ENCODE measurements at regions not wholly inside any gene's neighbourhood (a gene's known extent, or its start where the extent isn't known, plus 50 kb on each side); places are given as distances from the start of the nearest gene placed in this dataset.
"Not testable (repeated sequence)": the region's sequence is repeated elsewhere in the genome, so short reads cannot be mapped to it uniquely, and the experiment has no call there.

- H2BK120ac ChIP-seq (ENCODE audit: insufficient read depth, low read length, poor library complexity); H4K8ac ChIP-seq (ENCODE audit: low read depth, low read length); H3K27ac ChIP-seq (ENCODE audit: low read depth, low read length); H2BK5ac ChIP-seq (ENCODE audit: low read depth, low read length, poor library complexity); H3K23ac ChIP-seq (ENCODE audit: low read length); H3K9ac ChIP-seq (ENCODE audit: low read length); H3K4me3 ChIP-seq (ENCODE audit: low read depth, low read length); H4K91ac ChIP-seq (ENCODE audit: low read depth, low read length); H2BK12ac ChIP-seq (ENCODE audit: low read length); H3K36me3 ChIP-seq (ENCODE audit: control insufficient read depth in 1 of 2, insufficient read depth in 2 of 2, low read length in 2 of 2); H3K79me1 ChIP-seq (ENCODE audit: low read length); H3K27me3 ChIP-seq (ENCODE audit: insufficient read depth, low read length); H3K9me3 ChIP-seq (ENCODE audit: insufficient read depth, low read depth, low read length); DNase-seq; H3K79me2 ChIP-seq (ENCODE audit: control insufficient read depth, insufficient read depth, low read length, poor library complexity); H2AK5ac ChIP-seq (ENCODE audit: low read length); H3K4me2 ChIP-seq (ENCODE audit: low read length); H2AFZ ChIP-seq (ENCODE audit: insufficient read depth, low read length, poor library complexity); H3K4ac ChIP-seq (ENCODE audit: low read depth, low read length); H3K4me1 ChIP-seq (ENCODE audit: control insufficient read depth in 1 of 2, insufficient read depth in 2 of 2, low read length in 2 of 2); H3K14ac ChIP-seq (ENCODE audit: low read length); H3K18ac ChIP-seq (ENCODE audit: low read length); H4K12ac ChIP-seq (ENCODE audit: low read depth, low read length): not testable (repeated sequence)
- no CpG with 5 or more reads among the region's 3 CpGs for WGBS (ENCODE audit: extremely low coverage, insufficient coverage, insufficient read length)
Measured at GRCh38 chr10:121278386-121278785, 319.9 kb downstream of the FGFR2 start.

- H2BK5ac ChIP-seq (ENCODE audit: low read depth, low read length, poor library complexity) = no peak overlapping the region
- peak; percentile 9 to 65 for DNase-seq
- no peak overlapping the region for H3K9ac ChIP-seq (ENCODE audit: low read length)
- no peaks in the 10 kb centered on the region for H3K79me1 ChIP-seq (ENCODE audit: low read length)
- H4K12ac ChIP-seq (ENCODE audit: low read depth, low read length) = no peak overlapping the region
- H3K4me3 ChIP-seq (ENCODE audit: low read depth, low read length) = no peak overlapping the region
- H3K27ac ChIP-seq (ENCODE audit: low read depth, low read length) = no peak overlapping the region
- WGBS (ENCODE audit: extremely low coverage, insufficient coverage, insufficient read length) = no CpG with 5 or more reads among the region's 2 CpGs
- H3K36me3 ChIP-seq (ENCODE audit: control insufficient read depth in 1 of 2, insufficient read depth in 2 of 2, low read length in 2 of 2) = no peaks in the 10 kb centered on the region
- H3K9me3 ChIP-seq (ENCODE audit: insufficient read depth, low read depth, low read length) = no peaks in the 10 kb centered on the region
- no peak overlapping the region for H4K91ac ChIP-seq (ENCODE audit: low read depth, low read length)
- no peak overlapping the region for H2BK120ac ChIP-seq (ENCODE audit: insufficient read depth, low read length, poor library complexity)
- no peak overlapping the region for H4K8ac ChIP-seq (ENCODE audit: low read depth, low read length)
- H3K23ac ChIP-seq (ENCODE audit: low read length) = no peak overlapping the region
- H3K79me2 ChIP-seq (ENCODE audit: control insufficient read depth, insufficient read depth, low read length, poor library complexity) = no peaks in the 10 kb centered on the region
- H2BK12ac ChIP-seq (ENCODE audit: low read length) = no peak overlapping the region
- no peak overlapping the region for H3K4me2 ChIP-seq (ENCODE audit: low read length)
- H3K4me1 ChIP-seq (ENCODE audit: control insufficient read depth in 1 of 2, insufficient read depth in 2 of 2, low read length in 2 of 2) = no peaks in the 10 kb centered on the region
- H2AK5ac ChIP-seq (ENCODE audit: low read length) = no peak overlapping the region
- H3K18ac ChIP-seq (ENCODE audit: low read length) = no peak overlapping the region
- no peak overlapping the region for H3K14ac ChIP-seq (ENCODE audit: low read length)
- H3K4ac ChIP-seq (ENCODE audit: low read depth, low read length) = no peak overlapping the region
- no peak overlapping the region for H2AFZ ChIP-seq (ENCODE audit: insufficient read depth, low read length, poor library complexity)
- H3K27me3 ChIP-seq (ENCODE audit: insufficient read depth, low read length) = no peaks in the 10 kb centered on the region
Measured at GRCh38 chr10:121281576-121281975, 316.7 kb downstream of the FGFR2 start.

- DNase-seq = no peak
- Histone ChIP-seq H3K4me1 (ENCODE audit: control insufficient read depth in 1 of 2, insufficient read depth in 2 of 2, low read length in 2 of 2) (no peaks in the 10 kb centered on the region), H3K79me1 (ENCODE audit: low read length) (no peaks in the 10 kb centered on the region), H3K23ac (ENCODE audit: low read length) (no peak overlapping the region), H3K9me3 (ENCODE audit: insufficient read depth, low read depth, low read length) (no peaks in the 10 kb centered on the region), H4K91ac (ENCODE audit: low read depth, low read length) (no peak overlapping the region), H3K36me3 (ENCODE audit: control insufficient read depth in 1 of 2, insufficient read depth in 2 of 2, low read length in 2 of 2) (no peaks in the 10 kb centered on the region), H3K9ac (ENCODE audit: low read length) (no peak overlapping the region), H4K8ac (ENCODE audit: low read depth, low read length) (no peak overlapping the region), H3K27ac (ENCODE audit: low read depth, low read length) (no peak overlapping the region), H4K12ac (ENCODE audit: low read depth, low read length) (no peak overlapping the region), H3K4me3 (ENCODE audit: low read depth, low read length) (no peak overlapping the region), H3K27me3 (ENCODE audit: insufficient read depth, low read length) (no peaks in the 10 kb centered on the region), H3K18ac (ENCODE audit: low read length) (no peak overlapping the region), H2AK5ac (ENCODE audit: low read length) (no peak overlapping the region), H2BK5ac (ENCODE audit: low read depth, low read length, poor library complexity) (no peak overlapping the region), H3K4me2 (ENCODE audit: low read length) (no peak overlapping the region), H3K79me2 (ENCODE audit: control insufficient read depth, insufficient read depth, low read length, poor library complexity) (no peaks in the 10 kb centered on the region), H3K14ac (ENCODE audit: low read length) (no peak overlapping the region), H2BK12ac (ENCODE audit: low read length) (no peak overlapping the region), H2AFZ (ENCODE audit: insufficient read depth, low read length, poor library complexity) (no peak overlapping the region), H2BK120ac (ENCODE audit: insufficient read depth, low read length, poor library complexity) (no peak overlapping the region), H3K4ac (ENCODE audit: low read depth, low read length) (no peak overlapping the region)
- no CpG with 5 or more reads among the region's 3 CpGs for WGBS (ENCODE audit: extremely low coverage, insufficient coverage, insufficient read length)
Measured at GRCh38 chr10:121282264-121282663, 316.0 kb downstream of the FGFR2 start.

- no peaks in the 10 kb centered on the region for H3K79me1 ChIP-seq (ENCODE audit: low read length)
- no CpG with 5 or more reads among the region's 11 CpGs for WGBS (ENCODE audit: extremely low coverage, insufficient coverage, insufficient read length)
- no peak overlapping the region for H3K18ac ChIP-seq (ENCODE audit: low read length)
- no peak overlapping the region for H2AK5ac ChIP-seq (ENCODE audit: low read length)
- peaks cover 0 to 5% of the 10 kb centered on the region in 2 experiments for H3K4me1 ChIP-seq (ENCODE audit: control insufficient read depth in 1 of 2, insufficient read depth in 2 of 2, low read length in 2 of 2)
- H3K4me2 ChIP-seq (ENCODE audit: low read length) = no peak overlapping the region
- no peaks in the 10 kb centered on the region for H3K79me2 ChIP-seq (ENCODE audit: control insufficient read depth, insufficient read depth, low read length, poor library complexity)
- H3K27me3 ChIP-seq (ENCODE audit: insufficient read depth, low read length) = no peaks in the 10 kb centered on the region
- no peak overlapping the region for H3K23ac ChIP-seq (ENCODE audit: low read length)
- H2BK120ac ChIP-seq (ENCODE audit: insufficient read depth, low read length, poor library complexity) = no peak overlapping the region
- H2BK12ac ChIP-seq (ENCODE audit: low read length) = no peak overlapping the region
- DNase-seq = no peak
- H3K4ac ChIP-seq (ENCODE audit: low read depth, low read length) = no peak overlapping the region
- H4K8ac ChIP-seq (ENCODE audit: low read depth, low read length) = no peak overlapping the region
- H3K4me3 ChIP-seq (ENCODE audit: low read depth, low read length) = no peak overlapping the region
- no peak overlapping the region for H4K12ac ChIP-seq (ENCODE audit: low read depth, low read length)
- H4K91ac ChIP-seq (ENCODE audit: low read depth, low read length) = no peak overlapping the region
- H2AFZ ChIP-seq (ENCODE audit: insufficient read depth, low read length, poor library complexity) = no peak overlapping the region
- no peak overlapping the region for H3K27ac ChIP-seq (ENCODE audit: low read depth, low read length)
- H3K9ac ChIP-seq (ENCODE audit: low read length) = no peak overlapping the region
- no peak overlapping the region for H3K14ac ChIP-seq (ENCODE audit: low read length)
- H3K36me3 ChIP-seq (ENCODE audit: control insufficient read depth in 1 of 2, insufficient read depth in 2 of 2, low read length in 2 of 2) = no peaks in the 10 kb centered on the region
- no peaks in the 10 kb centered on the region for H3K9me3 ChIP-seq (ENCODE audit: insufficient read depth, low read depth, low read length)
- no peak overlapping the region for H2BK5ac ChIP-seq (ENCODE audit: low read depth, low read length, poor library complexity)
Measured at GRCh38 chr10:121282797-121283515, 315.3 kb downstream of the FGFR2 start.

All from trophoblast cell (in vitro differentiated cells and primary cell).